HG03066 (cell line): ENCODE measurements at regions not wholly inside any gene's neighbourhood (a gene's known extent, or its start where the extent isn't known, plus 50 kb on each side); places are given as distances from the start of the nearest gene placed in this dataset.
"Not testable (repeated sequence)": the region's sequence is repeated elsewhere in the genome, so short reads cannot be mapped to it uniquely, and the experiment has no call there.

Experiments used
- ATAC-seq: cut with Tn5 transposase; IDR thresholded peaks from one replicate; pipeline ENCODE4 v1.9.1; 2021; ENCODE audit warnings: low read depth; ENCODE audit not compliant: unreplicated experiment

DNA sequence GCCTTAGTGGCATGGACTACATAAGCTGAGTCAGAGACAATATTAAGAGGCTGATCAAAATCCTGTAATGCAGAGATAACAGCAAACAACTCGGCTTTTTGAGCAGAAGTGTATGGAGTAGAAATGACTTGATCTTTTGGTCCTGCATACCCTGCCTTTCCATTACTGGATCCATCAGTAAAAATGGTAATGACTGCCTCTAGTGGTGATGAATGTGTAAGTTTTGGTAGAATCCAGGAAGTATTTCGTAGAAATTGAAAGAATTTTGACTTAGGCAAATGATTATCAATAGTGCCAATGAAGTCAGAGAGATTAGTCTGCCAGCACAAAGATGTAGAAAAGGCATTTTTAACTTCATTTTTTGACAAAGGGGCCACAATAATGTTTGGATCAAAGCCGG, 146.4 kb upstream of the API5 start:
- ATAC-seq, result not testable (repeated sequence)

DNA sequence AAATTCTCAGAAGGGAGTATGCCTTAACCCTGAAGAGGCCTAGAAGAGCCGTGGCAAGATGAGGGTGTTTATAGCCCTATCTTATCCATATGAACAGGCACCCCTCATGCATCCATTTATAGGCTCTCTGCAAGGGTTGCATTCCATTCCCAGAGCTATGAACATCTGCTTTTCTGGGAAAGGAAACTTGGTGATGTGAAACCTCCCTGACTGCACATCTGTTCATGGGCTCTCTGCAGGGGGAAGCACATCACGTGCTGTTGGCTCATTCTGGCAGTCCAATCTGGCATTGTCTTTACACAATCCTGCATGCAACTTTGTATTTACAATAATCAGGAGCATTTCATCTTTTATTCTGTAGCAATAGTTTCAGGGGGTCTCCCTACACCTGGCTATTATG, 143.6 kb upstream of the API5 start:
- ATAC-seq, result not testable (repeated sequence)

DNA sequence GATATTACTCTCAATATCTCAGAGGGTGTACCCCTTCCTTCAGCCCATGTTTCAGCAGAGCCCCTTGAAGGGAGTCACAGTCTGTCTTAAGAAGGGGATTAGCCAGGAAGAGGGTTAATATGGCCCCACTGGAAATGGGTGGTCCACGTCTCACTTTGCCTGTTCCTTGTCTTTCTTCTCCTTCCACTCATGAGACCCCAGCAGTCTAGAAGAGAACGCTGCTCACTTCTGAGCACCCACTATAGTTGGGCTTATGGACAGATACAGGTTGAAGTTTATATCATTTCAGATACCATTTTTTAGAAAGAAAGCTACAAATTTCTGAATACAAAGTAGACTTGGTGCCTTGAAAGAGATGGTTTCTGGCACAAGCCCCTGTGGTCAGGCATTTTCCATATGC, 139.3 kb upstream of the API5 start:
- ATAC-seq, result no peak

DNA sequence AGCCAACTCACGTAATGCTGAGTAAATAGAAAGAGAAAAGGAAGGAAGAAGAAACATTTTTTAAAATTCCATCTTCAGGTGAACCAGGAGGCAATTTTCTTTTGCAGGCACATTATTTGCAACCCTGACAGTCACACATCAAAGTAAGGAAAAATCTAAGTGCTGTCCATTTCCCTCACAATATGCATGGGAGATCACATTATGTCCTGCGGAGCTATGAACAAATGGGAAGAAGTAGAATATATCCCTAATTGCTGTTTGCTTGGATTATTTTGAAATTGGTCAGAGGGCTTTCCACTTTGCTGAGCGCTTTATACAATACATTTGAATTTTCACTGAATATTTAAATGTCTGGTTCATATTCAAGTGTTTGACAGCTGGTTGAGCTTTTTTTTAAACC, 133.8 kb upstream of the API5 start:
- no peak for ATAC-seq

DNA sequence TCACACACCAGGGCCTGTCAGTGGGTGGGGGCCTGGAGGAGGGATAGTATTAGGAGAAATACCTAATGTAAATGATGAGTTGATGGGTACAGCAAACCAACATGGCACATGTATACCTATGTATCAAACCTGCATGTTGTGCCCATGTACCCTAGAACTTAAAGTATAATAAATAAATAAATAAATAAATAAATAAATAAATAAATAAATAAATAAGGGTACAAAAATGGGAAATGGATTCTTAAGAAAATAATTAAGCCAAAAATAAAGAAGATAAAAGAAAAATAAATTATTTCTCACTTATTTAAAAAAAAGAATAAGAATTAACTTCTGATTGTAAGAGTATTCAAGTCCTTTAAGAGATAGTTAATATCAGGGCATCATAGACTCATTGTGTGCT, 117.3 kb upstream of the API5 start:
- not testable (repeated sequence) for ATAC-seq

DNA sequence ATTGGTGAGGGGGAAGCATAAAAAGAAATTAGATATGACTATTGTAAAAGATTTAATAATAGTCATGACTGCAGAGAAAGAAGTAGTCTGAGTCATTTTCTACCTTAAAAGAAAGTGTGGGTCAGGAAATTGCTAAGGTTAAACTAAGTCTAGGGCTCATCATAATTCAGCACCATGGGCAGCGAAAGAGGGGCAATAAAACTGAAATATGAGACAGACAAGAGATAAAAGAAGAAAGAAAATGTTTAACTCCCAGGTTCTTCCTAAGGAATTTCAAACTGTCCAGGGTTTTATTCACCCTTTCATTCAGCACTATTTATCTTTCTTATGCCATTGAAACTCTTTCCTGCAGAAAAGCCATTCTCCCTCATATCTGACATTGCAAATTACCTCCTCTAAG, 114.4 kb upstream of the API5 start:
- ATAC-seq, result no peak

DNA sequence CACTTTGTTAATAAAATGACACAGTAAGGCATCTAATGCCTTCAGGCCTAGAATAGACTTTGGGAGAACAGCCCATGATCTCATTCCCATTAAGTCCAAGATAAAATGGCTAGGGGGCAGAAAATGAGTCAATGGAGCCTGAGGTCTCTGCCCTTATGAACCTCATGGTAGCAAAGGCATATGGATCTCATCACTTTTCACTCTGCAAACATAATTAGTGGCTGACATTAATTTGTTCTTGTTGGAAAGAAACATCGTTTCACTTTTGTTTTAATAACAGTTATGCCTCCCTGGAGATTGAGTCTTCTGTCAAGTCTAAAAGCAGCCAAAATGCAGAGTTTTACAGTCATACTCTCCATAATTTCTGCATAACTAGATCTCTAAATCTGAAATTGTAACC, 111.8 kb upstream of the API5 start:
- ATAC-seq, result no peak

DNA sequence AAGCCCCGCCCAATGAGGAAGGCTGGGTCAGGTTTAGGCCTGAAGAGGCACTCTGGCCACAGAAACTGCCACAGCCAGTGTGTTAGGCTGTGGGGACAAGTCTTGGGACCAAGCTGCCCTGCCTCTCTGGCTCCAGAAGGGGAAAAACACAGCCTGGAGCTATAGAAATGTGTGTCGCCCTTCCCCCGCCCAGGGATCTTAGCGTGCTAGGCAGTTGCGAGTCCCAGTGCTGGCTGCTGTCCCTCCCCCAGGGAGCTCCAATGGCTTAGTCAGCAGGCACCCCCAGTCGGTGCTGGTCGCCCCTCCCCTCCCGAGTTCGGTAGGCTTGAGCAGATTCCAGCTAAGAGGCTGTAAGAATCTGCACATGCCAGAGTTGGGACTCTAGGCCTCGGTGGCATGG, 99.5 kb upstream of the API5 start:
- no peak for ATAC-seq

DNA sequence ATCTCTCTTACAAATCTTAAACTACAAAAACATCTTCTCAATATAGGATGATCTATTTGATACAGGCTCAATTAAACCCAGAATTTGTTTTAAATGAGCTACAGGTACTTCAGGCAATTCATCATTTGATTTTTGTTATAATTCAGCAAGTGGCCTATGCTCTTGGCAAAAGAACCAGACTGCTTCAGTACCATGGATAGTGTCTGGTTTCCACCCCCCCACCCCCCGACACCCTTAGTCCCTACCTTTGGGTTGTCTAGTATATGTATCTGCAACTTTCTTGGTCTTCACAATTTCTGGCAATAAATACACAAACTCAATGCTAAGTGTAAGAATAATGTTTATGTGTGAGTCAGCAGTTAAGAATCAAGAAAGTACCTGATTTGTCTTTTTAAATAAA, 97.3 kb upstream of the API5 start:
- ATAC-seq, result no peak

DNA sequence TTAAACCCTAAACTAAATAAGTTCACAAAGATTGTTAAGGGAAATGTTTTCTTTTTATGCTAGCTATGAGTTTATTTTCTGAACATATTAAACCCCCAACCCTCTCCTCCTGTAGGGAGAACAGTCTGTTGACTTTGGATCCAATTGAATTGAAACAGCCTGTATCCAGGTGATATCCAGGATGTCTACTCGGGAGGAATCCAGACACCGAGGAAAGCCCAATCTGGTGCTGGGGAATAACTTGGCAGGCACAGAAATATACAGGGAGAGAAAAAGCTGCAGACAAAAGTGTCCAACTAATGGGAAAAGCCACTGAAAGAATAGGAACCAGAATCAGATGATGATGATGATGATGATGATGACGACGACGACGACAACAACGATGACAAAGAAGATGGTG, 93.9 kb upstream of the API5 start:
- ATAC-seq, result no peak

DNA sequence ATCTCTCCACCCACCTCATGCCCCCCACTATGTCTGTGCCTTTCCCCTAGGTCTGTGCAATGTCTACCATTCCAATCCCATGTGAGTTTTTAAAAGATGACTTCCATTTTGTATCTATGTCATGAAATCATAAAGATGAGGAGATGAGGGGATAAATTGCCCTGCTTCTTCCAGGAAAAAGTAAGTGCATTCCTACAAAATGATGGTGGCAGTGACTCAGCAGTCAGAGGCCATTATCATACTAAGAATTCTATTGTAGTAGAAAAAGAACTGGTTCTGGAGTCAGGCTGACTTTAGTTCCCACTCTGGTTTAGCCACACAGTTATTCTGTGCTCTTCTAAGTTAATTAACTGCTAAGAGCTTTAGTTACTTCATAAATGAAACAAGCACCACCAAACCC, 89.6 kb upstream of the API5 start:
- no peak for ATAC-seq

DNA sequence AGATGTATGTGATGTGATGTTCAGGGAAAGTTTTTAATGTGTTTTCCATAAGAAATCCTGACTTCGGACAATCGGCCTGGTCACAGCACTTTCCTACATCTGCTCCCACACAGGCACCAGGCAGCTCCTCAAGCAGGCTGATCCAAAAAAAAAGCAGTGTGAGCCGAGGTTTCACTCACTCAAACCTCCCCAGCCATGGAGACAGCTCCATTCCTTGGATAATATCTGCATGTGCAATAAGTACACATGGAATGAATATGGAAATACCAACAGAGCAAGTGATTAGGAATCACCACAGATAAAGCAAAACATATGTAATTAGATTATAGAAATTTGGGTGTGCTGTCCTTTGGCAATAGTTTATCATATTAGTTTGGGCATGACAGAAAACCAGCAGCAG, 88.8 kb upstream of the API5 start:
- no peak for ATAC-seq

DNA sequence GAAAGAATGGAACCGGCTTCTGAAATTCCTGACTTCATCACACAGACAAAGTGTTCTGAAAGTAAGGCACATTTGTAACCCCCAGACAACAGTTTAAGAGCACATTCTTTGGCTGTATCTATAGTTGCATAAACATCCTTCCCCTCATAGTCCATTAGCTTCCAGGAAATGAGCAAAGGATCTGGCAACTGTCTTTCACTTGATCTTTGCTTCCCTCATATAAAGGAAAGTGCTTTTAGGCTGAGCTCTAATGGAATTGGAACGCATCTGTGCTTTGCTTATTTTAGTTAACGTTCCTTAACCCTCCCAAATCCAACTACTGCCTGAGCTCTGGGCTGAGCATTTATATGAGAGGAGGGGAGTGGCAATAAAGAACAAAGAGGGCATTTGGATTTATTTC, 76.9 kb upstream of the API5 start:
- ATAC-seq, result no peak

DNA sequence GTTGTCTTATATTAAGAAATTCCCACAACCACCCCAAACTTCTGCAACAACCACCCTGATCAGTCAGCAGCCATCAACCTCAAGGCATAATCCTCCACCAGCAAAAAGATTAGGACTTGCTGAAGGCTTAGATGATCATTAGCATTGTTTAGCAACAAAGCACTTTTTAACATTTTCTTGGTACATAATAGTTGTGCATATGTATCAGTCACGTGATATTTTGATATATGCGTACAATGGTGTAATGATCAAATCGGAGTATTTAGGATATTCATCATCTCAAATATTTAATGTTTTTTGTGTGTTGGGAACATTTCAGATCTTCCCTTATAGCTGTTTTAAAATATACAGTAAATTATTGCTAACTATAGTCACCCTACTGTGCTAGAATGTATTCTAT, 73.5 kb upstream of the API5 start:
- ATAC-seq, result no peak

DNA sequence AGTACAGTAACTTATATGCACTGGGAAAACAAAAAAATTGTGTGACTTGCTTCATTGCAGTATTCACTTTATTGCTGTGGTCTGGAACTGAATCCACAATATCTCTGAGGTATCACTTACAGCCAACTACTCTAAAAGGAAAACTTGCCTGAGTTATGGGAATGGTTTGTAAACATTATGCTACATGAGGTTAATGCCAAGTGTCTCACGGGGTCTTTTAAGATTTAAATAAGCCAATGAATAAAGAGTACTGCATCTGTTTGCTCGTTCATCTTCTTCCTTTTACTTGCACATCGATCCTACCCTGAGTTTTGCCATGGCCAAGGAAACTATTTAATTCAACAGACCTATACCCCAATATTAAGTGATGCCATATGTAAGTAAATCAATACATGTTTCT, 72.0 kb upstream of the API5 start:
- ATAC-seq, result no peak

DNA sequence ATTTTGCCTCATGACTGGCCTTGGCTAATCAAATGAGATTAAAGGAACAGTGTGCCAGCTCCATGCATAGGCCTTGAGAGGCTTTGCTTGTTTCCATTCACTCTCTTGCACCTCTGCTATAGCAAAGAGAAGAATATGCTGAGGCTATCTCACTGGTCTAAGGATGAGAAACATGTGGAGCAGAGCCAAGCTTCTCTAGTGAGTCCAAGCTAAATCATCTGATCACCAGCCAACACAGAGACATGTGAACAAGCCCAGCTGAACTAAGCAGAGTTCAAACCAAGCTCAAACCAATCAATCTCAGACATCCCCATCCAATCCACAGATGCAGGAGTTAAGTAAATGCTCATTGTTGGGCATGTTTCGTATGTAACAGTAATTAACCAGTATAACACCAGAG, 69.4 kb upstream of the API5 start:
- no peak for ATAC-seq

DNA sequence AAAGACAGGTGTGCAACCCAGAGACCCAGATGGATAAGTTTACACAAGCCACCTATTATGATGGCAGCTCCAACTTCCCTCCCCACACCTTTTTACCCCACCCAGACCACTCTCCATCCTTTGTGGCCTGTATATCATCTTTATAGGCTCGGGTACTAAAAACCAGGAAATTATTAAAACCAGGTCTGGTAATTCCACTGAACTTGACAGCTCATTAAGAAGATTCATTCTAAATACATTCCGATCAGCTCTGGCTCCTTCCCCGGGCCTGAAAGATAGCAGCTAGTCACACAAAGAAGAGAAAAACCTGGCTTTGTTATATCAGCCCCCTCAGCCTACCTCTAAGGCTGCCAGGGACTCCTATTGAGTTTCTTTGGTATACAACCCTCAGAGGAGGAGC, 67.9 kb upstream of the API5 start:
- no peak for ATAC-seq

DNA sequence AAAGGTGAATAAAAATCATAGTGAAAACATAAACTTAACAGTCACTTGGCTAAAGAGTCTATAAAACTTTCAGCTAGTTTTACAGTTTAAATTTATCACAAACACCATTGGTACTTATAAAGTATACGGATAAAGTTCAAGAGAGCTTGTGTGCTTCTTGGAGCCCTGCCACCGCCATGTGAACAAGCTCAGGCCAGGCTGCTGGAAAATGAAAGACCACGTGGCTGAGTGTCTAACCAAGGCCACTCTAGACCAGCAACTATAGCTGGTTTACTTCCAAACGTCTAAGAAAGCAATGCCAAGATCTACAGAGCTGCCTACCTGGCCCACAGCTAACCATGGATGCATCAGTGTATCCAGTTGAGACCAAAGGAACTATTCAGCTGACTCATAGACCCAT, 66.3 kb upstream of the API5 start:
- no peak for ATAC-seq

DNA sequence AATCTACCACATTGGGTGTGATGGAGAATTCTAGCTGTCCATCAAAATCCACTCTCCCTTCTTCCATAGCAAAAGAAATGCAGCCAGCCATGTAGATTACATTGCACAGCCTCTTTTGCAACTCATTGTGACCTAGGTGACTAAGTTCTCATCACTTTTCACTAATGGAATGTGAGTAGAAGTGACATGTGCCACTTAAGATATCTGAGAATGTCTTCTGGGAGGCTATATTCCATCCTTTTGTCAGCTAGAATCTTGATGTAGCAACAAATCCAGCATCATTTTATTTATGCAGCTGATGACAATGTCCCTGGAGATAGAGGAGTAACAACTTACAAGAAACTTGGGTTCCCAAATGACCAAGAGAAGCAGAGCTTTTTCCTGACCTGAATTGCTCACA, 61.5 kb upstream of the API5 start:
- no peak for ATAC-seq

DNA sequence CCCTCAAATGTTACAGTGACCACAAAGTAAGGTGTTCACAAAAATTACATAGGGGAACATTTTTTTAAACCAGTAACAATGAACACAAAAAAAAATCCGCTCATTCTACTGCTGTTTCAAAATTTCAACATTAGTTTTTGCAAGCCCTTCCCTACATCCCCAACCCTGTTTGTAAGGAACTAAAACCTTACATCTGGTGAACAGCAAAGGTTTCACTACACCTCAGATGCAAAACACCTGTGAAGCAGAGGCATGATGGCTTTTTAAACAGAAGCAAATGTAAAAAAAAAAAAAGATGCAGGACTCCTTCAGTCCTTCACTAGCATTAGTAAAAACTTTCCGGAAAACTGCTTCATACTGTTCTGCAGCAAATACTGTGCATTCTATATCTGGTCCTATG, 50.0 kb upstream of the API5 start:
- ATAC-seq, result no peak
